HEK293 (cell line): ENCODE measurements at regions not wholly inside any gene's neighbourhood (a gene's known extent, or its start where the extent isn't known, plus 50 kb on each side); places are given as distances from the start of the nearest gene placed in this dataset.

Experiments used
- CTCF ChIA-PET: fragments of 350-600 bp; formaldehyde crosslinking; extraction: SDS; loops from one replicate; lab custom pipeline; 2021; ENCODE audit warnings: antibody characterized with exemption; lab: Yijun Ruan, JAX
- POLR2A ChIA-PET: fragments of 300-600 bp; formaldehyde crosslinking; extraction: SDS; loops from one replicate; lab custom pipeline; 2020; ENCODE audit warnings: antibody characterized with exemption, inconsistent platforms; lab: Yijun Ruan, JAX
- H3K27ac ChIP-seq: fragments of 200-500 bp; sonication (Bioruptor generic); 2 replicates; pipeline ENCODE4 v1.5.1; 2014; ENCODE audit warnings: low read depth, low read length, control low read depth, inconsistent platforms; ENCODE audit errors: extremely low read depth
- H3K36me3 ChIP-seq, 2 experiments: fragments of 200-500 bp in 1 of 2; sonication (Bioruptor generic) in 1 of 2; 1 replicate in 1 of 2; 2 replicates in 1 of 2; pipeline ENCODE4 v1.5.1; 2014 to 2017; ENCODE audit warnings: inconsistent platforms in 2 of 2, low read length in 2 of 2; ENCODE audit not compliant: control insufficient read depth in 2 of 2, insufficient read depth in 1 of 2
- H3K4me1 ChIP-seq: fragments of 200-500 bp; sonication (Bioruptor generic); 2 replicates; pipeline ENCODE4 v1.5.1; 2014; ENCODE audit warnings: mild to moderate bottlenecking, low read length, inconsistent platforms; ENCODE audit not compliant: control insufficient read depth, insufficient read depth
- H3K4me3 ChIP-seq: 2 replicates; pipeline ENCODE4 v1.5.1; 2011; ENCODE audit warnings: low read depth, mild to moderate bottlenecking, control low read depth, low read length, moderate library complexity
- H3K9me3 ChIP-seq: fragments of 200-500 bp; sonication (Bioruptor generic); 2 replicates; pipeline ENCODE4 v1.5.1; 2014; ENCODE audit warnings: low read depth, low read length, inconsistent platforms; ENCODE audit not compliant: control insufficient read depth, insufficient read depth
- AEBP2 ChIP-seq: fragments of 450-650 bp; formaldehyde crosslinking; IDR thresholded peaks from 2 replicates; pipeline ENCODE4 v1.5.1; 2016; ENCODE audit warnings: missing biosample characterization, missing genetic modification characterization, borderline replicate concordance
- HOXD13 ChIP-seq: sonication (generic); formaldehyde crosslinking; IDR thresholded peaks from 2 replicates; pipeline ENCODE4 v1.8.0; 2022; ENCODE audit warnings: missing genetic modification reagents, borderline replicate concordance
- OSR2 ChIP-seq: fragments of 450-650 bp; formaldehyde crosslinking; IDR thresholded peaks from 2 replicates; pipeline ENCODE4 v1.5.1; 2016; ENCODE audit warnings: missing biosample characterization, missing genetic modification characterization
- OVOL3 ChIP-seq: fragments of 450-650 bp; formaldehyde crosslinking; IDR thresholded peaks from 2 replicates; pipeline ENCODE4 v1.5.1; 2016; ENCODE audit warnings: missing biosample characterization, missing genetic modification characterization
- SP7 ChIP-seq: fragments of 450-650 bp; formaldehyde crosslinking; IDR thresholded peaks from 2 replicates; pipeline ENCODE4 v1.5.1; 2016; ENCODE audit warnings: missing biosample characterization, missing genetic modification characterization
- ZBTB21 ChIP-seq: fragments of 450-650 bp; formaldehyde crosslinking; IDR thresholded peaks from 2 replicates; pipeline ENCODE4 v1.5.1; 2017; ENCODE audit warnings: missing biosample characterization, missing genetic modification characterization
- ZNF138 ChIP-seq: fragments of 450-650 bp; formaldehyde crosslinking; IDR thresholded peaks from 2 replicates; pipeline ENCODE4 v1.5.1; 2016; ENCODE audit warnings: missing biosample characterization, missing genetic modification characterization, borderline replicate concordance
- ZNF366 ChIP-seq: fragments of 450-650 bp; formaldehyde crosslinking; conservative IDR thresholded peaks from 2 replicates; pipeline ENCODE4 v1.5.1; 2016; ENCODE audit warnings: missing biosample characterization, missing genetic modification characterization
- ZNF391 ChIP-seq: fragments of 450-650 bp; formaldehyde crosslinking; IDR thresholded peaks from 2 replicates; pipeline ENCODE4 v1.5.1; 2016; ENCODE audit warnings: low read depth, missing biosample characterization, missing genetic modification characterization, borderline replicate concordance
- ZNF394 ChIP-seq: fragments of 450-650 bp; formaldehyde crosslinking; IDR thresholded peaks from 2 replicates; pipeline ENCODE4 v1.5.1; 2016; ENCODE audit warnings: missing biosample characterization, missing genetic modification characterization, mild to moderate bottlenecking, moderate library complexity, borderline replicate concordance
- ZNF473 ChIP-seq: fragments of 450-650 bp; formaldehyde crosslinking; IDR thresholded peaks from 2 replicates; pipeline ENCODE4 v1.5.1; 2017; ENCODE audit warnings: missing biosample characterization, missing genetic modification characterization
- ZNF624 ChIP-seq: fragments of 450-650 bp; formaldehyde crosslinking; IDR thresholded peaks from 2 replicates; pipeline ENCODE4 v1.5.1; 2017; ENCODE audit warnings: missing biosample characterization, missing genetic modification characterization
- ZNF692 ChIP-seq: fragments of 450-650 bp; formaldehyde crosslinking; IDR thresholded peaks from 2 replicates; pipeline ENCODE4 v1.5.1; 2016; ENCODE audit warnings: missing biosample characterization, missing genetic modification characterization
- ZNF707 ChIP-seq: fragments of 450-650 bp; formaldehyde crosslinking; IDR thresholded peaks from 2 replicates; pipeline ENCODE4 v1.5.1; 2016; ENCODE audit warnings: missing biosample characterization, missing genetic modification characterization
- ZNF777 ChIP-seq: fragments of 450-650 bp; formaldehyde crosslinking; IDR thresholded peaks from 2 replicates; pipeline ENCODE4 v1.5.1; 2017; ENCODE audit warnings: missing biosample characterization, missing genetic modification characterization, borderline replicate concordance
- TF ChIP-seq, protein P1 (sequence below): fragments of 450-650 bp; formaldehyde crosslinking; IDR thresholded peaks from 2 replicates; pipeline ENCODE4 v1.5.1; 2016; ENCODE audit warnings: missing biosample characterization, missing genetic modification characterization
- TF ChIP-seq, protein P2 (sequence below): fragments of 450-650 bp; formaldehyde crosslinking; IDR thresholded peaks from 2 replicates; pipeline ENCODE4 v1.5.1; 2016; ENCODE audit warnings: missing biosample characterization, missing genetic modification characterization

DNA sequence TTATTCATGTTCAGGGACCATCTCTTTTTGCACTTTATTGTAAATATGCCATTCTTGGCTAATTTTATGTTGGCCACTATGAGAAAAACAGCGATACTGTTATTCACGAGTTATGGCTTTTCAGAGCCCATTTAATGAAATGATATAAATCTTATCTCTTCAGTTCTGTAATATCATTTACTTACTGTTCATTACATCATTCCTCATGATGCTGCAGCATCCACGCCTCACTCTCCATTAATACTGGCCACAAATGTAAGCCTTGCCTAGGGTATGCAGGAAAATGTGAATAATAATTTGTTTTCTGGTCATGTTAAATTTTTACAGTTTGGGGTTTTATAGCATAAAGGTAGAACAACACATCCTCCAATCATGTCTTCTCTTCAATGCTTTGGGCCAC lies 639.6 kb downstream of the SMARCA1 start:
- TF ChIP-seq, protein P1, sequence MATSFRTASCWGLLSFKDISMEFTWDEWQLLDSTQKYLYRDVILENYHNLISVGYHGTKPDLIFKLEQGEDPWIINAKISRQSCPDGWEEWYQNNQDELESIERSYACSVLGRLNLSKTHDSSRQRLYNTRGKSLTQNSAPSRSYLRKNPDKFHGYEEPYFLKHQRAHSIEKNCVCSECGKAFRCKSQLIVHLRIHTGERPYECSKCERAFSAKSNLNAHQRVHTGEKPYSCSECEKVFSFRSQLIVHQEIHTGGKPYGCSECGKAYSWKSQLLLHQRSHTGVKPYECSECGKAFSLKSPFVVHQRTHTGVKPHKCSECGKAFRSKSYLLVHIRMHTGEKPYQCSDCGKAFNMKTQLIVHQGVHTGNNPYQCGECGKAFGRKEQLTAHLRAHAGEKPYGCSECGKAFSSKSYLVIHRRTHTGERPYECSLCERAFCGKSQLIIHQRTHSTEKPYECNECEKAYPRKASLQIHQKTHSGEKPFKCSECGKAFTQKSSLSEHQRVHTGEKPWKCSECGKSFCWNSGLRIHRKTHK (tag by site-specific recombination): no peak
- TF ChIP-seq ZNF366 (tag by site-specific recombination) (no peak), ZNF138 (tag by site-specific recombination) (no peak), ZNF394 (tag by site-specific recombination) (no peak), ZNF624 (tag by site-specific recombination) (no peak), ZNF777 (tag by site-specific recombination) (no peak), ZBTB21 (tag by site-specific recombination) (no peak), ZNF391 (tag by site-specific recombination) (no peak)
- H3K36me3 ChIP-seq: no peaks in the 10 kb centered on the region
- no peak overlapping the region for H3K27ac ChIP-seq
- ChIA-PET CTCF (no interaction called here), POLR2A (no interaction called here)
- no peaks in the 10 kb centered on the region for H3K9me3 ChIP-seq
- H3K4me3 ChIP-seq: no peak overlapping the region
- H3K4me1 ChIP-seq: no peaks in the 10 kb centered on the region

- Histone ChIP-seq H3K4me1 (no peaks in the 10 kb centered on the region), H3K4me3 (no peak overlapping the region), H3K36me3 (no peaks in the 10 kb centered on the region), H3K9me3 (no peaks in the 10 kb centered on the region; the same call in 1 of the 2 replicates), H3K27ac (no peak overlapping the region)
- no peak for TF ChIP-seq OVOL3 (tag by site-specific recombination)
- no peak for TF ChIP-seq SP7
- TF ChIP-seq ZNF473 (tag by site-specific recombination): no peak
- no peak for TF ChIP-seq ZNF707
- CTCF ChIA-PET: no interaction called here
- POLR2A ChIA-PET: no interaction called here
Measured at GRCh38 chrX:128870361-128870760, 652.9 kb downstream of the SMARCA1 start.

DNA sequence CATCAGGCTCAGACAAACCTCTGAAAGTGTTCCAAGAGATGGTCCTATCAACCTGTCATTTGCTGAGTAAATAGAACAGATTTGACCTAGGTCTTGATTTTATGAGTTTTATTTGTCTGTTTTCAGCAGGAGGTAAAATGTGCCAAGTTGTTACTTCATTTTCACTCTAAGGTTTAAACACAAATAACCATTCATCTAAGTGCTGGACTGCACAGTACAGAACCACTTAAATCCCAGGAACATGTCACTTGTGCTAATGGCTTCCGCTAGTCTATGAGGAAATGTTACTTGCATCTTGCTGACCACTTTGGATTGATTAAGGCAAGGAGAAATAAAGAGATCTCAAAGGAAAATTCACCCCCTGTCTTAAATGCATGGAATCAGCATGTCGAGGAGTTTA lies 660.7 kb downstream of the SMARCA1 start:
- H3K27ac ChIP-seq: no peak overlapping the region
- ChIA-PET CTCF (no interaction called here), POLR2A (no interaction called here)
- no peak overlapping the region for H3K4me3 ChIP-seq
- H3K36me3 ChIP-seq: no peaks in the 10 kb centered on the region
- no peaks in the 10 kb centered on the region for H3K9me3 ChIP-seq
- H3K4me1 ChIP-seq: no peaks in the 10 kb centered on the region
- no peak for TF ChIP-seq AEBP2 (tag by site-specific recombination)
- TF ChIP-seq ZNF692 (tag by site-specific recombination): no peak
- TF ChIP-seq HOXD13 (CRISPR knock-in tag): no peak
- TF ChIP-seq, protein P2, sequence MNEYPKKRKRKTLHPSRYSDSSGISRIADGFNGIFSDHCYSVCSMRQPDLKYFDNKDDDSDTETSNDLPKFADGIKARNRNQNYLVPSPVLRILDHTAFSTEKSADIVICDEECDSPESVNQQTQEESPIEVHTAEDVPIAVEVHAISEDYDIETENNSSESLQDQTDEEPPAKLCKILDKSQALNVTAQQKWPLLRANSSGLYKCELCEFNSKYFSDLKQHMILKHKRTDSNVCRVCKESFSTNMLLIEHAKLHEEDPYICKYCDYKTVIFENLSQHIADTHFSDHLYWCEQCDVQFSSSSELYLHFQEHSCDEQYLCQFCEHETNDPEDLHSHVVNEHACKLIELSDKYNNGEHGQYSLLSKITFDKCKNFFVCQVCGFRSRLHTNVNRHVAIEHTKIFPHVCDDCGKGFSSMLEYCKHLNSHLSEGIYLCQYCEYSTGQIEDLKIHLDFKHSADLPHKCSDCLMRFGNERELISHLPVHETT (tag by site-specific recombination): no peak
- TF ChIP-seq OSR2 (tag by site-specific recombination): no peak
